HepG2 (cell line): ENCODE measurements at regions not wholly inside any gene's neighbourhood (a gene's known extent, or its start where the extent isn't known, plus 50 kb on each side); places are given as distances from the start of the nearest gene placed in this dataset.
"Not testable (repeated sequence)": the region's sequence is repeated elsewhere in the genome, so short reads cannot be mapped to it uniquely, and the experiment has no call there.

Experiments
- ATAC-seq: fragments of 200-7000 bp; cut with Tn5 transposase; 3 replicates; pipeline ENCODE4 v1.9.1; 2020; ENCODE audit warnings: mild to moderate bottlenecking, moderate library complexity
- BruUV-seq: library from RNA; stranded (reverse); fragments of 400-500 nt; replicated peaks from 2 replicates; lab custom pipeline; 2021; lab: Mats Ljungman, UMichigan
- CTCF ChIA-PET: fragments of 300-600 bp; formaldehyde crosslinking; extraction: SDS; loops from one replicate; lab custom pipeline; 2021; ENCODE audit warnings: low total read pairs, inconsistent platforms, low intra/inter-chr PET ratio; lab: Yijun Ruan, JAX
- POLR2A ChIA-PET: fragments of 350-600 bp; sonication (Branson Sonifier 250); formaldehyde crosslinking; loops from one replicate; lab custom pipeline; 2020; ENCODE audit warnings: antibody characterized with exemption, inconsistent platforms; lab: Yijun Ruan, JAX
- DNase-seq: peaks from one replicate; pipeline ENCODE4 v3.0.0-alpha.2; 2015; ENCODE audit warnings: low spot score
- FAIRE-seq: peaks from 3 replicates; lab custom pipeline; 2011; peaks lifted over from hg19 to GRCh38; lab: Jason Lieb, UNC
- H2AFZ ChIP-seq: one replicate; pipeline ENCODE4 v1.6.1; 2011; ENCODE audit warnings: low read length, inconsistent platforms
- H3K27ac ChIP-seq: fragments of 300-600 bp; 3 replicates; pipeline ENCODE4 v1.8.0; 2011; ENCODE audit warnings: mixed run types, mild to moderate bottlenecking, mixed read lengths, low read length, inconsistent platforms; ENCODE audit not compliant: insufficient read depth; ENCODE audit errors: extremely low read length
- H3K27me3 ChIP-seq, 2 experiments: fragments of 200-600 bp in 1 of 2; 2 replicates in 1 of 2; 3 replicates in 1 of 2; pipeline versions ENCODE4 v1.6.0 to v1.8.0; 2011; ENCODE audit warnings: low read length in 2 of 2, mild to moderate bottlenecking in 2 of 2, moderate library complexity in 2 of 2, inconsistent platforms in 1 of 2; ENCODE audit not compliant: insufficient read depth in 2 of 2, control insufficient read depth in 1 of 2
- H3K36me3 ChIP-seq, 2 experiments: fragments of 200-600 bp in 1 of 2; replicated peaks in 1 of 2; 2 replicates in 1 of 2; 3 replicates in 1 of 2; pipeline versions ENCODE4 v1.5.1 to v1.8.0; 2011; ENCODE audit warnings: low read length in 2 of 2, inconsistent platforms in 1 of 2; ENCODE audit not compliant: insufficient read depth in 2 of 2, control insufficient read depth in 1 of 2
- H3K4me1 ChIP-seq: 2 replicates; pipeline ENCODE4 v1.5.1; 2012; ENCODE audit warnings: low read length, inconsistent platforms; ENCODE audit not compliant: insufficient read depth
- H3K4me2 ChIP-seq: 2 replicates; pipeline ENCODE4 v1.6.0; 2011; ENCODE audit warnings: low read depth, low read length, inconsistent platforms
- H3K4me3 ChIP-seq, 3 experiments: fragments of 200-600 bp in 1 of 3; sonication (generic), shearing (Covaris generic) in 1 of 3; replicated peaks in 1 of 3; 2 replicates each; pipeline ENCODE4 v1.5.1; 2011 to 2016; ENCODE audit warnings: low read length in 3 of 3, inconsistent platforms in 2 of 3, low read depth in 2 of 3, mild to moderate bottlenecking in 2 of 3, control low read depth in 1 of 3, mixed read lengths in 1 of 3; ENCODE audit not compliant: insufficient read depth in 1 of 3
- H3K79me2 ChIP-seq: one replicate; pipeline ENCODE4 v1.6.1; 2011; ENCODE audit warnings: low read length, inconsistent platforms; ENCODE audit not compliant: insufficient read depth
- H3K9ac ChIP-seq: 2 replicates; pipeline ENCODE4 v1.6.0; 2011; ENCODE audit warnings: mild to moderate bottlenecking, low read depth, low read length, inconsistent platforms; ENCODE audit not compliant: insufficient read depth
- H3K9me3 ChIP-seq: 2 replicates; pipeline ENCODE4 v1.5.1; 2012; ENCODE audit warnings: mild to moderate bottlenecking, low read length
- H4K20me1 ChIP-seq: 2 replicates; pipeline ENCODE4 v1.6.0; 2011; ENCODE audit warnings: inconsistent platforms, mild to moderate bottlenecking, low read length, moderate library complexity; ENCODE audit not compliant: insufficient read depth
- HNRNPK ChIP-seq: fragments of 200-400 bp; formaldehyde crosslinking; IDR thresholded peaks from 2 replicates; pipeline ENCODE4 v1.6.1; 2018; ENCODE audit warnings: low read length, low read depth, moderate library complexity, mild to moderate bottlenecking; ENCODE audit not compliant: poor library complexity, severe bottlenecking
- MAFF ChIP-seq: IDR thresholded peaks from 2 replicates; pipeline ENCODE4 v1.6.1; 2011; ENCODE audit warnings: low read depth, low read length, improper control_type of control experiment
- MAFK ChIP-seq, 2 experiments: IDR thresholded peaks in 1 of 2; conservative IDR thresholded peaks in 1 of 2; 2 replicates each; pipeline ENCODE4 v1.6.1; 2011; ENCODE audit warnings: improper control_type of control experiment in 2 of 2, low read length in 2 of 2
- PCBP2 ChIP-seq: fragments of 200-400 bp; formaldehyde crosslinking; optimal IDR thresholded peaks from 2 replicates; pipeline ENCODE3; 2018; ENCODE audit warnings: low read length, low read depth; ENCODE audit not compliant: poor library complexity, severe bottlenecking
- SYNCRIP ChIP-seq: fragments of 200-400 bp; formaldehyde crosslinking; IDR thresholded peaks from 2 replicates; pipeline ENCODE4 v1.6.1; 2018; ENCODE audit warnings: mild to moderate bottlenecking, low read depth, low read length; ENCODE audit not compliant: insufficient read depth
- ZNF143 ChIP-seq: sonication (generic); formaldehyde crosslinking; IDR thresholded peaks from 2 replicates; pipeline ENCODE4 v1.4.0; 2020; ENCODE audit warnings: missing genetic modification reagents
- WGBS: methylation state at CpG from one replicate; pipeline ENCODE4 v1.1.6; 2017; ENCODE audit warnings: low lambda C conversion rate; 5-methylcytosine and 5-hydroxymethylcytosine counted together
- in situ Hi-C: cut with HindIII; loops from 2 replicates; pipeline ENCODE4 v1.10.0; 2017; ENCODE audit warnings: low pct_unique_long_range_greater_than_20kb; ENCODE audit not compliant: extremely low pct_ligation_motif_present
- intact Hi-C: fragments of 100-400 bp; cut with micrococcal nuclease; formaldehyde crosslinking; loops from one replicate; pipeline ENCODE4 v1.10.0; 2022; ENCODE audit not compliant: unreplicated experiment
- TF ChIP-seq, protein P1 (sequence below): sonication (generic); formaldehyde crosslinking; IDR thresholded peaks from 2 replicates; pipeline ENCODE4 v1.8.0; 2022; ENCODE audit warnings: missing genetic modification reagents, mild to moderate bottlenecking, inconsistent platforms, borderline replicate concordance

DNA sequence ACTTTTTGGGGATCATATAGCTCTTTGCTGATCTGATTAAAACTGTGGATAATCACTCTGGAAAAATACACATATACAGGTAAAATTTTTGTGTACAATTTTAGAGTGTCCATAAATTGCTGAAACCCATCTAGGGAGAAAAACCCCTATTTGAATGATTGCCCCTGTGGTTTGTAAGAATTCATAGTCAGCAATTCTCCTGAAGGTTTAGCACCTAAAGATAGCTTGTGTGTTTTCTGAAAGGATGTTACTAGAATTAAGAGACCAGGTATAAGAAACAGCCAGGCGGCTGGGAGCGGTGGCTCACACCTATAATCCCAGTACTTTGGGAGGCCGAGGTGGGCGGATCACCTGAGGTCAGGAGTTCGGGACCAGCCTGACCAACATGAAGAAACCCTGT is 106.8 kb upstream of the RAP2B start:
- CTCF ChIA-PET = no interaction called here
- FAIRE-seq = no peak
- in situ Hi-C loops = no loop called here
- no peak overlapping the region for H3K4me2 ChIP-seq
- H4K20me1 ChIP-seq = no peaks in the 10 kb centered on the region
- H3K36me3 ChIP-seq = no peaks in the 10 kb centered on the region
- TF ChIP-seq MAFK (conservative IDR thresholded peaks at IDR 0.05 in 1 of 2, IDR thresholded peaks at IDR 0.05 in 1 of 2; ENCODE audit: low read length in 2 of 2) = peak; percentile 53 to 83; a peak in 3 of 4 replicates
- TF ChIP-seq, protein P1, sequence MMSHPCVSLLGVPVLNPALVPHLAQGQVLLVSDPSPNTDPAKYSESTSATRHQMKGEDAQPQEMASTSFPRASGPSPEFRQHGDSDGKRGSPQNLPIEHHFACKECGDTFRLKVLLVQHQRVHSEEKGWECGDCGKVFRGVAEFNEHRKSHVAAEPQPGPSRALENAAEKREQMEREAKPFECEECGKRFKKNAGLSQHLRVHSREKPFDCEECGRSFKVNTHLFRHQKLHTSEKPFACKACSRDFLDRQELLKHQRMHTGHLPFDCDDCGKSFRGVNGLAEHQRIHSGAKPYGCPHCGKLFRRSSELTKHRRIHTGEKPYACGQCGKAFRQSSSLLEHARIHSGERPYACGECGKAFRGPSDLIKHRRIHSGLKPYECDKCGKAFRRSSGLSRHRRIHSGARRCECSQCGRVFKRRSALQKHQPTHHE = no peak
- TF ChIP-seq SYNCRIP = no peak
- TF ChIP-seq MAFF = peak; percentile 59
- TF ChIP-seq, all 625 proteins: peak for 2
- intact Hi-C loops = no loop called here
- Histone ChIP-seq H3K4me3 (no peak overlapping the region), H3K27me3 (no peaks in the 10 kb centered on the region), H3K27ac (no peak overlapping the region), H3K79me2 (no peaks in the 10 kb centered on the region), H2AFZ (no peak overlapping the region), H3K9ac (no peak overlapping the region), H3K4me1 (no peaks in the 10 kb centered on the region), H3K9me3 (no peaks in the 10 kb centered on the region)
- DNase-seq (no peak), ATAC-seq (no peak)
- 36% methylated on average over 5 of the region's 5 CpGs for WGBS
- POLR2A ChIA-PET = no interaction called here
- BruUV-seq = no TSS peak

DNA sequence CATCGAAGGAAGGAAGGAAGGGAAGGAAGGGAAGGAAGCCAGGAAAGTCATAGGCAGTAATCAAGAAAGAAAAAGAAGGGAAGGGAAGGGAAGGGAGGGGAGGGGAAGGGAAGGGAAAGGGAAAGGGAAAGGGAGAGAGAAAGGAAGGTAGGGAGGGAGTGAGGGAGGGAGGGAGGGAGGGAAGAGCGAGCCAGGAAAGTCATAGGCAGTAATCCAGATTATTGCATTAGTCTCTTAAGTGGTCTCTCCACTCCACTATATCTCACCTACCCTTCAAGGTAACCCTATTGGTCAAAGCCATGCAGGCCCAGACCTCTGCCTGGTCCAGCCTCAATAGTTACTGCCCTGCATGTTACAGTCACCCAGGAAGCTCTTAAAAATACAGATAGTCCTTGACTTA is 106.2 kb upstream of the RAP2B start:
- FAIRE-seq (no peak), ATAC-seq (no peak), DNase-seq (no peak)
- 43% methylated on average over 2 of the region's 2 CpGs for WGBS
- no TSS peak for BruUV-seq
- Histone ChIP-seq H3K4me3 (no peak overlapping the region), H3K79me2 (no peaks in the 10 kb centered on the region), H3K36me3 (no peaks in the 10 kb centered on the region), H3K27ac (no peak overlapping the region), H3K4me2 (no peak overlapping the region), H3K9ac (no peak overlapping the region), H3K4me1 (no peaks in the 10 kb centered on the region), H3K9me3 (no peaks in the 10 kb centered on the region), H4K20me1 (no peaks in the 10 kb centered on the region), H3K27me3 (no peaks in the 10 kb centered on the region)
- in situ Hi-C loops = no loop called here
- CTCF ChIA-PET = no interaction called here
- POLR2A ChIA-PET = no interaction called here
- peak; percentile 83 for TF ChIP-seq HNRNPK
- TF ChIP-seq ZNF143 (CRISPR knock-in tag) = no peak
- TF ChIP-seq PCBP2 = peak; percentile 26
- TF ChIP-seq, all 625 proteins: peak for 2
- intact Hi-C loops = no loop called here
- H2AFZ ChIP-seq = no peak overlapping the region

DNA sequence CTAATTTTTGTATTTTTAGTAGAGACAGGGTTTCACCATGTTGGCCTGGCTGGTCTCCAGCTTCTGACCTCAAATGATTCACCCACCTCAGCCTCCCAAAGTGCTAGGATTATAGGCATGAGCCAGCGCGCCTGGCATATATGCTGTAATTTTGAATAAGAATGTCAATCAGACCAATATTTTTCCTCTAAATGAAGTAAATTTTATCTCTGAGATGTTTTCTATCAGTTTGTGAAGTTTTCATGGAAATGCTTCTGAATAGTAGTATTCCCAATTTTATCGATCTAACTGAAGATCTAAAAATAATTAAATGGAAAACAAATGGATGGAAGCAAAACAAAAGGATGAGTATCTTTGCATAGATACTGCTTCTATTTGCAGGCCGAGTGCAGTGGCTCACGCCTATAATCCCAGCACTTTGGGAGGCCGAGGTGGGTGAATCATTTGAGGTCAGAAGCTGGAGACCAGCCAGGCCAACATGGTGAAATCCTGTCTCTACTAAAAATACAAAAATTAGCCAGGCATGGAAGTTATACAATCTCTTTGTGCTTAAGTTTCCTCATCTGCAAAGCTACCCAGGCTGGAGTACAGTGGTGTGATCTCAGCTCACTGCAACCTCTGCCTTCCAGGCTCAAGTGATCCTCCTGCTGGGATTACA is 103.9 kb upstream of the RAP2B start:
- H3K27me3 ChIP-seq, H3K4me3 ChIP-seq, H3K9ac ChIP-seq, H3K36me3 ChIP-seq, DNase-seq, H3K4me2 ChIP-seq, POLR2A ChIA-PET, H3K79me2 ChIP-seq, ATAC-seq, H3K27ac ChIP-seq, FAIRE-seq, intact Hi-C loops, H3K4me1 ChIP-seq, H2AFZ ChIP-seq, CTCF ChIA-PET, H4K20me1 ChIP-seq, BruUV-seq, in situ Hi-C loops, H3K9me3 ChIP-seq: not testable (repeated sequence)
- 7% methylated on average over 6 of the region's 6 CpGs for WGBS
